Neural cell (in vitro differentiated cells): ENCODE measurements at regions not wholly inside any gene's neighbourhood (a gene's known extent, or its start where the extent isn't known, plus 50 kb on each side); places are given as distances from the start of the nearest gene placed in this dataset.

Source experiments
- H2AFZ ChIP-seq: fragments of 200-600, 300-800 bp; sonication (generic), shearing (Covaris generic); 2 replicates; pipeline ENCODE4 v1.6.0; 2014; ENCODE audit warnings: low read depth, mild to moderate bottlenecking, antibody characterized with exemption, low read length, moderate library complexity
- H3F3A ChIP-seq: fragments of 200-600 bp; shearing (Covaris generic); 2 replicates; pipeline ENCODE4 v1.6.1; 2016; ENCODE audit warnings: mild to moderate bottlenecking, moderate library complexity, mixed read lengths, antibody characterized with exemption, low read length; ENCODE audit not compliant: insufficient read depth, poor library complexity, severe bottlenecking
- H3K27ac ChIP-seq: fragments of 200-600, 300-800 bp; sonication (generic), shearing (Covaris generic); 2 replicates; pipeline ENCODE4 v1.5.1; 2014; ENCODE audit warnings: mild to moderate bottlenecking, low read length, moderate library complexity
- H3K27me3 ChIP-seq: fragments of 300-800, 200-600 bp; sonication (generic), shearing (Covaris generic); 2 replicates; pipeline ENCODE4 v1.6.0; 2014; ENCODE audit warnings: mild to moderate bottlenecking, low read depth, low read length, moderate library complexity; ENCODE audit not compliant: insufficient read depth
- H3K36me3 ChIP-seq: fragments of 300-800, 200-600 bp; sonication (generic), shearing (Covaris generic); 2 replicates; pipeline ENCODE4 v1.5.1; 2014; ENCODE audit warnings: mild to moderate bottlenecking, antibody characterized with exemption, low read length, moderate library complexity; ENCODE audit not compliant: insufficient read depth
- H3K4me2 ChIP-seq: fragments of 300-800, 200-600 bp; sonication (generic), shearing (Covaris generic); 2 replicates; pipeline ENCODE4 v1.6.0; 2014; ENCODE audit warnings: mild to moderate bottlenecking, low read length
- H3K4me3 ChIP-seq: fragments of 300-800, 200-600 bp; sonication (generic), shearing (Covaris generic); 2 replicates; pipeline ENCODE4 v1.5.1; 2014; ENCODE audit warnings: mild to moderate bottlenecking, low read length, moderate library complexity
- H3K79me2 ChIP-seq: fragments of 200-600 bp; shearing (Covaris generic); replicated peaks from 2 replicates; pipeline ENCODE4 v1.6.0; 2014; ENCODE audit warnings: mild to moderate bottlenecking, low read length, moderate library complexity; ENCODE audit not compliant: insufficient read depth
- H3K9ac ChIP-seq: fragments of 300-800, 200-600 bp; sonication (generic), shearing (Covaris generic); 2 replicates; pipeline ENCODE4 v1.6.1; 2016; ENCODE audit warnings: mild to moderate bottlenecking, low read length, mixed read lengths
- H3K9me2 ChIP-seq: fragments of 200-600 bp; shearing (Covaris generic); 2 replicates; pipeline ENCODE4 v1.6.1; 2016; ENCODE audit warnings: mild to moderate bottlenecking, low read length, mixed read lengths; ENCODE audit not compliant: insufficient read depth
- H3K9me3 ChIP-seq: fragments of 200-600, 300-800 bp; sonication (generic), shearing (Covaris generic); 2 replicates; pipeline ENCODE4 v1.6.1; 2016; ENCODE audit warnings: mild to moderate bottlenecking, mixed run types, low read length, moderate library complexity, mixed read lengths
- H4K20me1 ChIP-seq: fragments of 200-600 bp; shearing (Covaris generic); 2 replicates; pipeline ENCODE4 v1.6.1; 2016; ENCODE audit warnings: mild to moderate bottlenecking, mixed run types; ENCODE audit not compliant: insufficient read depth
- EP300 ChIP-seq: fragments of 450-650 bp; conservative IDR thresholded peaks from 2 replicates; pipeline ENCODE4 v1.6.1; 2014; ENCODE audit warnings: antibody characterized with exemption, mild to moderate bottlenecking, moderate library complexity; ENCODE audit not compliant: poor library complexity, severe bottlenecking
- EZH2 ChIP-seq: fragments of 200-600, 300-800 bp; shearing (Covaris generic), sonication (generic); IDR thresholded peaks from 2 replicates; pipeline ENCODE4 v1.6.1; 2014; ENCODE audit warnings: antibody characterized with exemption, low read length, borderline replicate concordance, mild to moderate bottlenecking; ENCODE audit not compliant: insufficient read depth, poor library complexity, severe bottlenecking
- MXI1 ChIP-seq: fragments of 450-650 bp; conservative IDR thresholded peaks from 2 replicates; pipeline ENCODE4 v1.6.1; 2014; ENCODE audit warnings: antibody characterized with exemption, mild to moderate bottlenecking; ENCODE audit not compliant: poor library complexity, severe bottlenecking
- POLR2AphosphoS5 ChIP-seq: IDR thresholded peaks from 2 replicates; pipeline ENCODE4 v1.6.1; 2012
- RAD21 ChIP-seq: fragments of 450-650 bp; conservative IDR thresholded peaks from 2 replicates; pipeline ENCODE4 v1.6.1; 2014; ENCODE audit warnings: antibody characterized with exemption, mild to moderate bottlenecking, moderate library complexity
- SMC3 ChIP-seq: fragments of 450-650 bp; conservative IDR thresholded peaks from 2 replicates; pipeline ENCODE4 v1.6.1; 2014; ENCODE audit warnings: antibody characterized with exemption, mild to moderate bottlenecking, moderate library complexity; ENCODE audit not compliant: poor library complexity
- TAF1 ChIP-seq: IDR thresholded peaks from 2 replicates; pipeline ENCODE4 v1.6.1; 2012; ENCODE audit warnings: low read depth
- TF ChIP-seq, protein P1 (sequence below): IDR thresholded peaks from 2 replicates; pipeline ENCODE4 v1.6.1; 2012; ENCODE audit warnings: borderline replicate concordance
- TF ChIP-seq, protein P2 (sequence below): fragments of 450-650 bp; IDR thresholded peaks from 2 replicates; pipeline ENCODE4 v1.5.1; 2014; ENCODE audit warnings: antibody characterized with exemption, mild to moderate bottlenecking, moderate library complexity; ENCODE audit not compliant: poor library complexity, severe bottlenecking

- no peak overlapping the region for H3K27ac ChIP-seq
- peaks cover 5% of the 10 kb centered on the region for H3K9me3 ChIP-seq
- no peaks in the 10 kb centered on the region for H3K9me2 ChIP-seq
- TF ChIP-seq SMC3 (no peak), TAF1 (no peak), POLR2AphosphoS5 (no peak), EP300 (no peak), MXI1 (no peak), RAD21 (no peak), EZH2 (no peak)
- TF ChIP-seq, protein P1, sequence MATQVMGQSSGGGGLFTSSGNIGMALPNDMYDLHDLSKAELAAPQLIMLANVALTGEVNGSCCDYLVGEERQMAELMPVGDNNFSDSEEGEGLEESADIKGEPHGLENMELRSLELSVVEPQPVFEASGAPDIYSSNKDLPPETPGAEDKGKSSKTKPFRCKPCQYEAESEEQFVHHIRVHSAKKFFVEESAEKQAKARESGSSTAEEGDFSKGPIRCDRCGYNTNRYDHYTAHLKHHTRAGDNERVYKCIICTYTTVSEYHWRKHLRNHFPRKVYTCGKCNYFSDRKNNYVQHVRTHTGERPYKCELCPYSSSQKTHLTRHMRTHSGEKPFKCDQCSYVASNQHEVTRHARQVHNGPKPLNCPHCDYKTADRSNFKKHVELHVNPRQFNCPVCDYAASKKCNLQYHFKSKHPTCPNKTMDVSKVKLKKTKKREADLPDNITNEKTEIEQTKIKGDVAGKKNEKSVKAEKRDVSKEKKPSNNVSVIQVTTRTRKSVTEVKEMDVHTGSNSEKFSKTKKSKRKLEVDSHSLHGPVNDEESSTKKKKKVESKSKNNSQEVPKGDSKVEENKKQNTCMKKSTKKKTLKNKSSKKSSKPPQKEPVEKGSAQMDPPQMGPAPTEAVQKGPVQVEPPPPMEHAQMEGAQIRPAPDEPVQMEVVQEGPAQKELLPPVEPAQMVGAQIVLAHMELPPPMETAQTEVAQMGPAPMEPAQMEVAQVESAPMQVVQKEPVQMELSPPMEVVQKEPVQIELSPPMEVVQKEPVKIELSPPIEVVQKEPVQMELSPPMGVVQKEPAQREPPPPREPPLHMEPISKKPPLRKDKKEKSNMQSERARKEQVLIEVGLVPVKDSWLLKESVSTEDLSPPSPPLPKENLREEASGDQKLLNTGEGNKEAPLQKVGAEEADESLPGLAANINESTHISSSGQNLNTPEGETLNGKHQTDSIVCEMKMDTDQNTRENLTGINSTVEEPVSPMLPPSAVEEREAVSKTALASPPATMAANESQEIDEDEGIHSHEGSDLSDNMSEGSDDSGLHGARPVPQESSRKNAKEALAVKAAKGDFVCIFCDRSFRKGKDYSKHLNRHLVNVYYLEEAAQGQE = no peak
- TF ChIP-seq, protein P2, sequence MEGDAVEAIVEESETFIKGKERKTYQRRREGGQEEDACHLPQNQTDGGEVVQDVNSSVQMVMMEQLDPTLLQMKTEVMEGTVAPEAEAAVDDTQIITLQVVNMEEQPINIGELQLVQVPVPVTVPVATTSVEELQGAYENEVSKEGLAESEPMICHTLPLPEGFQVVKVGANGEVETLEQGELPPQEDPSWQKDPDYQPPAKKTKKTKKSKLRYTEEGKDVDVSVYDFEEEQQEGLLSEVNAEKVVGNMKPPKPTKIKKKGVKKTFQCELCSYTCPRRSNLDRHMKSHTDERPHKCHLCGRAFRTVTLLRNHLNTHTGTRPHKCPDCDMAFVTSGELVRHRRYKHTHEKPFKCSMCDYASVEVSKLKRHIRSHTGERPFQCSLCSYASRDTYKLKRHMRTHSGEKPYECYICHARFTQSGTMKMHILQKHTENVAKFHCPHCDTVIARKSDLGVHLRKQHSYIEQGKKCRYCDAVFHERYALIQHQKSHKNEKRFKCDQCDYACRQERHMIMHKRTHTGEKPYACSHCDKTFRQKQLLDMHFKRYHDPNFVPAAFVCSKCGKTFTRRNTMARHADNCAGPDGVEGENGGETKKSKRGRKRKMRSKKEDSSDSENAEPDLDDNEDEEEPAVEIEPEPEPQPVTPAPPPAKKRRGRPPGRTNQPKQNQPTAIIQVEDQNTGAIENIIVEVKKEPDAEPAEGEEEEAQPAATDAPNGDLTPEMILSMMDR = no peak
- no peak overlapping the region for H3K4me3 ChIP-seq
- no peaks in the 10 kb centered on the region for H3K36me3 ChIP-seq
- no peaks in the 10 kb centered on the region for H4K20me1 ChIP-seq
- H3K9ac ChIP-seq = no peak overlapping the region
- H3F3A ChIP-seq = no peaks in the 10 kb centered on the region
- H3K79me2 ChIP-seq = no peaks in the 10 kb centered on the region
- no peak overlapping the region for H3K4me2 ChIP-seq
- H2AFZ ChIP-seq = no peak overlapping the region
- H3K27me3 ChIP-seq = no peaks in the 10 kb centered on the region
Observed at GRCh38 chr10:1824928-1825327, 87.6 kb upstream of the ADARB2 start.

DNA sequence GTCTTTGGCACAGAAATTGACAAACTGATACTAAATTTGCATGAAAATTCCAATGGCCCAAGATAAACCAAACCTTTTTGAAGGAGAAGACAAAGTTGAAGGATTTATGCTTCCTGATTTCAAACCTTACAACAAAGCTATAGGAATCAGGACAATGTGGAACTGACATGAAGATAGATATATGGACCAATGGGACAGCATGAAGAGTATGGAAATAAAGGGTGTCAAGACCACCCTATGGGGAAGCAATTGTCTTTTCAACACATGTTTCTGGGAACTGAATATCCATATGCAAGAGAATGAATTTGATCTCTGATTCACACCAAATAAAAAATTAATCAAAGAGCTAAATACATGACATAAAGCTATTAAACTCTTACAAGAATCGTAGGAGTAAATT lies 77.2 kb upstream of the ADARB2 start:
- Histone ChIP-seq H3K27ac (no peak overlapping the region), H4K20me1 (no peaks in the 10 kb centered on the region), H2AFZ (no peak overlapping the region), H3K36me3 (no peaks in the 10 kb centered on the region), H3K9ac (no peak overlapping the region), H3K79me2 (no peaks in the 10 kb centered on the region), H3K9me3 (no peaks in the 10 kb centered on the region), H3K27me3 (no peaks in the 10 kb centered on the region), H3K4me3 (no peak overlapping the region), H3F3A (no peaks in the 10 kb centered on the region), H3K4me2 (no peak overlapping the region), H3K9me2 (no peaks in the 10 kb centered on the region)
- TF ChIP-seq, protein P2 = no peak
- TF ChIP-seq RAD21 (no peak), MXI1 (no peak), TAF1 (no peak), EZH2 (no peak), POLR2AphosphoS5 (no peak), EP300 (no peak), SMC3 (no peak)
- TF ChIP-seq, protein P1 = no peak
